IMR-90 (cell line): ENCODE measurements at regions not wholly inside any gene's neighbourhood (a gene's known extent, or its start where the extent isn't known, plus 50 kb on each side); places are given as distances from the start of the nearest gene placed in this dataset.

Source experiments
- BHLHE40 ChIP-seq: fragments of 150-350 bp; IDR thresholded peaks from 2 replicates; pipeline ENCODE4 v1.6.1; 2016; ENCODE audit warnings: mild to moderate bottlenecking, low read depth, low read length
- CEBPB ChIP-seq: IDR thresholded peaks from 2 replicates; pipeline ENCODE4 v1.6.1; 2012; ENCODE audit warnings: low read depth, low read length, improper control_type of control experiment
- CTCF ChIP-seq: conservative IDR thresholded peaks from 2 replicates; pipeline ENCODE4 v1.5.1; 2012; ENCODE audit warnings: mild to moderate bottlenecking, low read depth, low read length, improper control_type of control experiment
- MAZ ChIP-seq: IDR thresholded peaks from 2 replicates; pipeline ENCODE4 v1.6.1; 2012; ENCODE audit warnings: low read depth, mild to moderate bottlenecking, low read length, improper control_type of control experiment, moderate library complexity, borderline replicate concordance
- MXI1 ChIP-seq: IDR thresholded peaks from 2 replicates; pipeline ENCODE4 v1.6.1; 2012; ENCODE audit warnings: low read depth, mild to moderate bottlenecking, low read length, moderate library complexity, borderline replicate concordance
- NFE2L2 ChIP-seq: fragments of 150-350 bp; IDR thresholded peaks from 2 replicates; pipeline ENCODE4 v1.6.1; 2016; ENCODE audit warnings: low read depth, mild to moderate bottlenecking, low read length
- POLR2A ChIP-seq: IDR thresholded peaks from 2 replicates; pipeline ENCODE4 v1.6.1; 2012; ENCODE audit warnings: mild to moderate bottlenecking, low read depth, low read length
- RAD21 ChIP-seq: IDR thresholded peaks from 2 replicates; pipeline ENCODE4 v1.6.1; 2012; ENCODE audit warnings: low read length, improper control_type of control experiment
- RCOR1 ChIP-seq: IDR thresholded peaks from 2 replicates; pipeline ENCODE4 v1.6.1; 2012; ENCODE audit warnings: mild to moderate bottlenecking, low read length, improper control_type of control experiment; ENCODE audit not compliant: insufficient replicate concordance
- RFX5 ChIP-seq: IDR thresholded peaks from 2 replicates; pipeline ENCODE4 v1.8.0; 2012; ENCODE audit warnings: low read depth, mild to moderate bottlenecking, low read length, moderate library complexity
- SMC3 ChIP-seq: fragments of 150-350 bp; IDR thresholded peaks from 2 replicates; pipeline ENCODE4 v1.6.1; 2016; ENCODE audit warnings: low read depth, mild to moderate bottlenecking, antibody characterized with exemption, low read length, moderate library complexity

- TF ChIP-seq BHLHE40 (peak; percentile 94), POLR2A (no peak), CTCF (peak; percentile 16; the same call in 1 of the 2 replicates), SMC3 (no peak), RAD21 (no peak), MXI1 (no peak), NFE2L2 (no peak), RCOR1 (peak; percentile 22), RFX5 (no peak), CEBPB (no peak), MAZ (no peak)
Observed at GRCh38 chr17:27384261-27384701, 72.0 kb upstream of the KSR1 start.
